GM23338 (cell line): ENCODE measurements at regions not wholly inside any gene's neighbourhood (a gene's known extent, or its start where the extent isn't known, plus 50 kb on each side); places are given as distances from the start of the nearest gene placed in this dataset.

ENCODE experiments used
- ATAC-seq: fragments of 200-7000 bp; cut with Tn5 transposase; 3 replicates; pipeline ENCODE4 v1.9.1; 2020
- DNase-seq: peaks from one replicate; pipeline ENCODE4 v3.0.0-alpha.2; 2015; ENCODE audit warnings: low spot score
- H2AFZ ChIP-seq: fragments of 200-600 bp; sonication (generic); 2 replicates; pipeline ENCODE4 v1.8.0; 2016; ENCODE audit warnings: antibody characterized with exemption, mild to moderate bottlenecking, moderate library complexity
- H3F3A ChIP-seq: fragments of 200-600 bp; sonication (generic); replicated peaks from 2 replicates; pipeline ENCODE4 v1.8.0; 2017; ENCODE audit warnings: antibody characterized with exemption, mixed run types, low read depth
- H3K27ac ChIP-seq: fragments of 200-600 bp; sonication (generic); 2 replicates; pipeline ENCODE4 v1.6.1; 2016; ENCODE audit warnings: low read depth
- H3K27me3 ChIP-seq: fragments of 200-600 bp; sonication (generic); 2 replicates; pipeline ENCODE4 v1.8.0; 2016; ENCODE audit warnings: mild to moderate bottlenecking, mixed run types, moderate library complexity; ENCODE audit not compliant: insufficient read depth
- H3K36me3 ChIP-seq: fragments of 200-600 bp; sonication (generic); 2 replicates; pipeline ENCODE4 v1.8.0; 2016; ENCODE audit warnings: mild to moderate bottlenecking; ENCODE audit not compliant: insufficient read depth
- H3K4me1 ChIP-seq: fragments of 200-600 bp; sonication (generic); 2 replicates; pipeline ENCODE4 v1.8.0; 2016; ENCODE audit warnings: mild to moderate bottlenecking, moderate library complexity; ENCODE audit not compliant: insufficient read depth
- H3K4me2 ChIP-seq: fragments of 200-600 bp; sonication (generic); 2 replicates; pipeline ENCODE4 v1.7.1; 2017; ENCODE audit warnings: mixed run types
- H3K4me3 ChIP-seq: fragments of 200-600 bp; sonication (generic); 2 replicates; pipeline ENCODE4 v1.6.1; 2016; ENCODE audit warnings: mixed run types
- H3K79me2 ChIP-seq: fragments of 200-600 bp; sonication (generic); replicated peaks from 2 replicates; pipeline ENCODE4 v1.8.0; 2017; ENCODE audit warnings: mild to moderate bottlenecking; ENCODE audit not compliant: insufficient read depth
- H3K9me2 ChIP-seq: fragments of 200-600 bp; sonication (generic); 2 replicates; pipeline ENCODE4 v1.8.0; 2017; ENCODE audit not compliant: insufficient read depth
- H4K20me1 ChIP-seq: fragments of 200-600 bp; sonication (generic); replicated peaks from 2 replicates; pipeline ENCODE4 v1.8.0; 2017; ENCODE audit warnings: mild to moderate bottlenecking; ENCODE audit not compliant: insufficient read depth
- H3K27ac Mint-ChIP-seq: 2 replicates; pipeline ENCODE4 v1.8.0; 2020; ENCODE audit warnings: inconsistent platforms, mild to moderate bottlenecking, moderate library complexity, mixed read lengths
- H3K27me3 Mint-ChIP-seq: 3 replicates; pipeline ENCODE4 v1.8.0; 2022; ENCODE audit warnings: low read depth, mild to moderate bottlenecking, moderate library complexity, mixed read lengths, inconsistent platforms; ENCODE audit not compliant: insufficient read depth, poor library complexity
- H3K36me3 Mint-ChIP-seq: 3 replicates; pipeline ENCODE4 v1.8.0; 2021; ENCODE audit warnings: low read depth, mild to moderate bottlenecking, inconsistent platforms, moderate library complexity, mixed read lengths
- H3K4me1 Mint-ChIP-seq: 3 replicates; pipeline ENCODE4 v1.8.0; 2020; ENCODE audit warnings: mild to moderate bottlenecking, inconsistent platforms, mixed read lengths
- H3K4me3 Mint-ChIP-seq: 3 replicates; pipeline ENCODE4 v1.8.0; 2021; ENCODE audit warnings: moderate library complexity, mild to moderate bottlenecking, inconsistent platforms, mixed read lengths
- H3K9me3 Mint-ChIP-seq: 3 replicates; pipeline ENCODE4 v1.8.0; 2020; ENCODE audit warnings: moderate library complexity, mild to moderate bottlenecking, inconsistent platforms, mixed read lengths
- CREB1 ChIP-seq: fragments of 250-450 bp; sonication (Bioruptor Pico); IDR thresholded peaks from 2 replicates; pipeline ENCODE4 v1.5.0; 2020; ENCODE audit warnings: low read depth, mild to moderate bottlenecking, moderate library complexity
- EZH2 ChIP-seq: fragments of 200-600 bp; sonication (generic); IDR thresholded peaks from one replicate; pipeline ENCODE4 v1.8.0; 2017; ENCODE audit warnings: antibody characterized with exemption, mild to moderate bottlenecking, low read depth; ENCODE audit not compliant: unreplicated experiment
- EZH2phosphoT487 ChIP-seq: fragments of 200-600 bp; sonication (generic); IDR thresholded peaks from one replicate; pipeline ENCODE4 v1.8.1; 2018; ENCODE audit warnings: antibody characterized with exemption; ENCODE audit not compliant: unreplicated experiment
- JUNB ChIP-seq: IDR thresholded peaks from one replicate; pipeline ENCODE4 v1.6.1; 2016; ENCODE audit warnings: antibody characterized with exemption; ENCODE audit not compliant: unreplicated experiment
- NANOG ChIP-seq: IDR thresholded peaks from 2 replicates; pipeline ENCODE4 v1.6.1; 2016; ENCODE audit warnings: antibody characterized with exemption, borderline replicate concordance
- POLR2AphosphoS5 ChIP-seq: IDR thresholded peaks from 2 replicates; pipeline ENCODE4 v1.6.1; 2016; ENCODE audit warnings: antibody characterized with exemption, low read depth
- STAT1 ChIP-seq: IDR thresholded peaks from one replicate; pipeline ENCODE4 v1.6.1; 2016; ENCODE audit warnings: antibody characterized with exemption; ENCODE audit not compliant: unreplicated experiment
- ZNF114 ChIP-seq: fragments of 250-450 bp; sonication (Bioruptor Pico); IDR thresholded peaks from 2 replicates; pipeline ENCODE4 v1.5.0; 2020; ENCODE audit warnings: mild to moderate bottlenecking, moderate library complexity
- ZNF331 ChIP-seq: fragments of 250-450 bp; sonication (Bioruptor Pico); IDR thresholded peaks from 2 replicates; pipeline ENCODE4 v1.5.0; 2020; ENCODE audit warnings: low read depth, mild to moderate bottlenecking, moderate library complexity
- TF ChIP-seq, protein P1 (sequence below): IDR thresholded peaks from 2 replicates; pipeline ENCODE4 v1.6.1; 2016; ENCODE audit warnings: antibody characterized with exemption
- TF ChIP-seq, protein P2 (sequence below): IDR thresholded peaks from one replicate; pipeline ENCODE4 v1.6.1; 2018; ENCODE audit warnings: antibody characterized with exemption; ENCODE audit not compliant: unreplicated experiment
- TF ChIP-seq, protein P3 (sequence below), 2 experiments: fragments of 200-600 bp in 1 of 2; sonication (generic) in 1 of 2; conservative IDR thresholded peaks; 2 replicates each; pipeline versions ENCODE4 v1.5.1 to v1.6.1; 2016 to 2017; ENCODE audit warnings: antibody characterized with exemption in 2 of 2, low read depth in 2 of 2, mild to moderate bottlenecking in 2 of 2, moderate library complexity in 1 of 2
- TF ChIP-seq, protein P4 (sequence below): fragments of 250-450 bp; sonication (Bioruptor Pico); IDR thresholded peaks from 2 replicates; pipeline ENCODE4 v1.5.0; 2020; ENCODE audit warnings: mild to moderate bottlenecking, moderate library complexity

DNA sequence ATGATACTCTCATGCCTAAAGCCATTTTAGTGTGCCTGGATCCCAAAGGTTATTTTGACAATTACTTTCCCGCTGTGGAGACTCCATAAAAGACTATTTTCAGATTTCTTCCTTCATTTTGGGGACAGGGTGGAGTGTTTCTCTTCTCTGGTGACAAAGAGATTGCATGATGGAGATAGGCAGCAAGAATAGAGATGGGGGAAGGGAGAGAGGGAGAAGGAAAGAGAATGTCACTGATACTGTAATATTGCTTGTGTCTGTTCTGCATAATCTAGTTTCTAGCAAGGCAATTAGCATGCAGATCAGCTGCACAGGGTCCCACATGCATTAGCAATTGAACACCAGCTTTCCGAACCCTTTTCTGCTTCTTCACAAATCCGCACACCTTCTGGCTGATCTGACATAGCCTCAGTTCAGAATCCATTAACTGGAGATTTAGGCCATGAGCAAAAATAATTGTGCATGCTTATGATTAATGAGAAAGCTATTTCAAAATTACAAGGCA, 222.4 kb downstream of the OXSM start:
- Mint-ChIP-seq H3K4me1 (peaks cover 4% of the 10 kb centered on the region; the same call in 2 of the 3 replicates), H3K4me3 (no peak overlapping the region), H3K36me3 (no peaks in the 10 kb centered on the region), H3K9me3 (no peaks in the 10 kb centered on the region), H3K27me3 (no peaks in the 10 kb centered on the region), H3K27ac (no peak overlapping the region)
- Histone ChIP-seq H3K4me2 (no peak overlapping the region), H3K27me3 (no peaks in the 10 kb centered on the region), H3K36me3 (no peaks in the 10 kb centered on the region), H3K27ac (no peak overlapping the region), H3K79me2 (no peaks in the 10 kb centered on the region), H3F3A (no peaks in the 10 kb centered on the region), H3K4me3 (no peak overlapping the region), H3K4me1 (no peaks in the 10 kb centered on the region; the same call in 1 of the 2 replicates), H3K9me2 (0 out of 2 replicates have a peak, but pooled peaks cover 3% of the 10 kb centered on the region), H2AFZ (no peak overlapping the region), H4K20me1 (no peaks in the 10 kb centered on the region)
- no peak for TF ChIP-seq EZH2
- TF ChIP-seq EZH2phosphoT487, result no peak
- no peak for TF ChIP-seq ZNF331 (CRISPR knock-in tag)
- no peak for TF ChIP-seq ZNF114
- TF ChIP-seq STAT1, result no peak
- TF ChIP-seq, protein P1, sequence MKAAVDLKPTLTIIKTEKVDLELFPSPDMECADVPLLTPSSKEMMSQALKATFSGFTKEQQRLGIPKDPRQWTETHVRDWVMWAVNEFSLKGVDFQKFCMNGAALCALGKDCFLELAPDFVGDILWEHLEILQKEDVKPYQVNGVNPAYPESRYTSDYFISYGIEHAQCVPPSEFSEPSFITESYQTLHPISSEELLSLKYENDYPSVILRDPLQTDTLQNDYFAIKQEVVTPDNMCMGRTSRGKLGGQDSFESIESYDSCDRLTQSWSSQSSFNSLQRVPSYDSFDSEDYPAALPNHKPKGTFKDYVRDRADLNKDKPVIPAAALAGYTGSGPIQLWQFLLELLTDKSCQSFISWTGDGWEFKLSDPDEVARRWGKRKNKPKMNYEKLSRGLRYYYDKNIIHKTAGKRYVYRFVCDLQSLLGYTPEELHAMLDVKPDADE, result no peak
- TF ChIP-seq, protein P2, sequence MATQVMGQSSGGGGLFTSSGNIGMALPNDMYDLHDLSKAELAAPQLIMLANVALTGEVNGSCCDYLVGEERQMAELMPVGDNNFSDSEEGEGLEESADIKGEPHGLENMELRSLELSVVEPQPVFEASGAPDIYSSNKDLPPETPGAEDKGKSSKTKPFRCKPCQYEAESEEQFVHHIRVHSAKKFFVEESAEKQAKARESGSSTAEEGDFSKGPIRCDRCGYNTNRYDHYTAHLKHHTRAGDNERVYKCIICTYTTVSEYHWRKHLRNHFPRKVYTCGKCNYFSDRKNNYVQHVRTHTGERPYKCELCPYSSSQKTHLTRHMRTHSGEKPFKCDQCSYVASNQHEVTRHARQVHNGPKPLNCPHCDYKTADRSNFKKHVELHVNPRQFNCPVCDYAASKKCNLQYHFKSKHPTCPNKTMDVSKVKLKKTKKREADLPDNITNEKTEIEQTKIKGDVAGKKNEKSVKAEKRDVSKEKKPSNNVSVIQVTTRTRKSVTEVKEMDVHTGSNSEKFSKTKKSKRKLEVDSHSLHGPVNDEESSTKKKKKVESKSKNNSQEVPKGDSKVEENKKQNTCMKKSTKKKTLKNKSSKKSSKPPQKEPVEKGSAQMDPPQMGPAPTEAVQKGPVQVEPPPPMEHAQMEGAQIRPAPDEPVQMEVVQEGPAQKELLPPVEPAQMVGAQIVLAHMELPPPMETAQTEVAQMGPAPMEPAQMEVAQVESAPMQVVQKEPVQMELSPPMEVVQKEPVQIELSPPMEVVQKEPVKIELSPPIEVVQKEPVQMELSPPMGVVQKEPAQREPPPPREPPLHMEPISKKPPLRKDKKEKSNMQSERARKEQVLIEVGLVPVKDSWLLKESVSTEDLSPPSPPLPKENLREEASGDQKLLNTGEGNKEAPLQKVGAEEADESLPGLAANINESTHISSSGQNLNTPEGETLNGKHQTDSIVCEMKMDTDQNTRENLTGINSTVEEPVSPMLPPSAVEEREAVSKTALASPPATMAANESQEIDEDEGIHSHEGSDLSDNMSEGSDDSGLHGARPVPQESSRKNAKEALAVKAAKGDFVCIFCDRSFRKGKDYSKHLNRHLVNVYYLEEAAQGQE, result no peak
- TF ChIP-seq, protein P3, sequence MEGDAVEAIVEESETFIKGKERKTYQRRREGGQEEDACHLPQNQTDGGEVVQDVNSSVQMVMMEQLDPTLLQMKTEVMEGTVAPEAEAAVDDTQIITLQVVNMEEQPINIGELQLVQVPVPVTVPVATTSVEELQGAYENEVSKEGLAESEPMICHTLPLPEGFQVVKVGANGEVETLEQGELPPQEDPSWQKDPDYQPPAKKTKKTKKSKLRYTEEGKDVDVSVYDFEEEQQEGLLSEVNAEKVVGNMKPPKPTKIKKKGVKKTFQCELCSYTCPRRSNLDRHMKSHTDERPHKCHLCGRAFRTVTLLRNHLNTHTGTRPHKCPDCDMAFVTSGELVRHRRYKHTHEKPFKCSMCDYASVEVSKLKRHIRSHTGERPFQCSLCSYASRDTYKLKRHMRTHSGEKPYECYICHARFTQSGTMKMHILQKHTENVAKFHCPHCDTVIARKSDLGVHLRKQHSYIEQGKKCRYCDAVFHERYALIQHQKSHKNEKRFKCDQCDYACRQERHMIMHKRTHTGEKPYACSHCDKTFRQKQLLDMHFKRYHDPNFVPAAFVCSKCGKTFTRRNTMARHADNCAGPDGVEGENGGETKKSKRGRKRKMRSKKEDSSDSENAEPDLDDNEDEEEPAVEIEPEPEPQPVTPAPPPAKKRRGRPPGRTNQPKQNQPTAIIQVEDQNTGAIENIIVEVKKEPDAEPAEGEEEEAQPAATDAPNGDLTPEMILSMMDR (conservative IDR thresholded peaks at IDR 0.05; ENCODE audit: low read depth in 2 of 2), result no peak
- no peak for TF ChIP-seq POLR2AphosphoS5
- no peak for TF ChIP-seq JUNB
- TF ChIP-seq NANOG, result no peak
- TF ChIP-seq CREB1 (CRISPR knock-in tag), result no peak
- TF ChIP-seq, protein P4, sequence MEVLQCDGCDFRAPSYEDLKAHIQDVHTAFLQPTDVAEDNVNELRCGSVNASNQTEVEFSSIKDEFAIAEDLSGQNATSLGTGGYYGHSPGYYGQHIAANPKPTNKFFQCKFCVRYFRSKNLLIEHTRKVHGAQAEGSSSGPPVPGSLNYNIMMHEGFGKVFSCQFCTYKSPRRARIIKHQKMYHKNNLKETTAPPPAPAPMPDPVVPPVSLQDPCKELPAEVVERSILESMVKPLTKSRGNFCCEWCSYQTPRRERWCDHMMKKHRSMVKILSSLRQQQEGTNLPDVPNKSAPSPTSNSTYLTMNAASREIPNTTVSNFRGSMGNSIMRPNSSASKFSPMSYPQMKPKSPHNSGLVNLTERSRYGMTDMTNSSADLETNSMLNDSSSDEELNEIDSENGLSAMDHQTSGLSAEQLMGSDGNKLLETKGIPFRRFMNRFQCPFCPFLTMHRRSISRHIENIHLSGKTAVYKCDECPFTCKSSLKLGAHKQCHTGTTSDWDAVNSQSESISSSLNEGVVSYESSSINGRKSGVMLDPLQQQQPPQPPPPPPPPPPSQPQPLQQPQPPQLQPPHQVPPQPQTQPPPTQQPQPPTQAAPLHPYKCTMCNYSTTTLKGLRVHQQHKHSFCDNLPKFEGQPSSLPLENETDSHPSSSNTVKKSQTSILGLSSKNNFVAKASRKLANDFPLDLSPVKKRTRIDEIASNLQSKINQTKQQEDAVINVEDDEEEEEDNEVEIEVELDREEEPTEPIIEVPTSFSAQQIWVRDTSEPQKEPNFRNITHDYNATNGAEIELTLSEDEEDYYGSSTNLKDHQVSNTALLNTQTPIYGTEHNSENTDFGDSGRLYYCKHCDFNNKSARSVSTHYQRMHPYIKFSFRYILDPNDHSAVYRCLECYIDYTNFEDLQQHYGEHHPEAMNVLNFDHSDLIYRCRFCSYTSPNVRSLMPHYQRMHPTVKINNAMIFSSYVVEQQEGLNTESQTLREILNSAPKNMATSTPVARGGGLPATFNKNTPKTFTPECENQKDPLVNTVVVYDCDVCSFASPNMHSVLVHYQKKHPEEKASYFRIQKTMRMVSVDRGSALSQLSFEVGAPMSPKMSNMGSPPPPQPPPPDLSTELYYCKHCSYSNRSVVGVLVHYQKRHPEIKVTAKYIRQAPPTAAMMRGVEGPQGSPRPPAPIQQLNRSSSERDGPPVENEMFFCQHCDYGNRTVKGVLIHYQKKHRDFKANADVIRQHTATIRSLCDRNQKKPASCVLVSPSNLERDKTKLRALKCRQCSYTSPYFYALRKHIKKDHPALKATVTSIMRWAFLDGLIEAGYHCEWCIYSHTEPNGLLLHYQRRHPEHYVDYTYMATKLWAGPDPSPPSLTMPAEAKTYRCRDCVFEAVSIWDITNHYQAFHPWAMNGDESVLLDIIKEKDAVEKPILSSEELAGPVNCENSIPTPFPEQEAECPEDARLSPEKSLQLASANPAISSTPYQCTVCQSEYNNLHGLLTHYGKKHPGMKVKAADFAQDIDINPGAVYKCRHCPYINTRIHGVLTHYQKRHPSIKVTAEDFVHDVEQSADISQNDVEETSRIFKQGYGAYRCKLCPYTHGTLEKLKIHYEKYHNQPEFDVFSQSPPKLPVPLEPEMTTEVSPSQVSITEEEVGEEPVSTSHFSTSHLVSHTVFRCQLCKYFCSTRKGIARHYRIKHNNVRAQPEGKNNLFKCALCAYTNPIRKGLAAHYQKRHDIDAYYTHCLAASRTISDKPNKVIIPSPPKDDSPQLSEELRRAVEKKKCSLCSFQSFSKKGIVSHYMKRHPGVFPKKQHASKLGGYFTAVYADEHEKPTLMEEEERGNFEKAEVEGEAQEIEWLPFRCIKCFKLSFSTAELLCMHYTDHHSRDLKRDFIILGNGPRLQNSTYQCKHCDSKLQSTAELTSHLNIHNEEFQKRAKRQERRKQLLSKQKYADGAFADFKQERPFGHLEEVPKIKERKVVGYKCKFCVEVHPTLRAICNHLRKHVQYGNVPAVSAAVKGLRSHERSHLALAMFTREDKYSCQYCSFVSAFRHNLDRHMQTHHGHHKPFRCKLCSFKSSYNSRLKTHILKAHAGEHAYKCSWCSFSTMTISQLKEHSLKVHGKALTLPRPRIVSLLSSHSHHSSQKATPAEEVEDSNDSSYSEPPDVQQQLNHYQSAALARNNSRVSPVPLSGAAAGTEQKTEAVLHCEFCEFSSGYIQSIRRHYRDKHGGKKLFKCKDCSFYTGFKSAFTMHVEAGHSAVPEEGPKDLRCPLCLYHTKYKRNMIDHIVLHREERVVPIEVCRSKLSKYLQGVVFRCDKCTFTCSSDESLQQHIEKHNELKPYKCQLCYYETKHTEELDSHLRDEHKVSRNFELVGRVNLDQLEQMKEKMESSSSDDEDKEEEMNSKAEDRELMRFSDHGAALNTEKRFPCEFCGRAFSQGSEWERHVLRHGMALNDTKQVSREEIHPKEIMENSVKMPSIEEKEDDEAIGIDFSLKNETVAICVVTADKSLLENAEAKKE (CRISPR knock-in tag), result no peak
- ATAC-seq (no peak), DNase-seq (no peak)
